PC-3 (cell line): ENCODE measurements at regions not wholly inside any gene's neighbourhood (a gene's known extent, or its start where the extent isn't known, plus 50 kb on each side); places are given as distances from the start of the nearest gene placed in this dataset.

Experiments
- EZH2 ChIP-seq: fragments of 300-600 bp; sonication (generic); IDR thresholded peaks from one replicate; pipeline ENCODE4 v1.6.1; 2017; ENCODE audit warnings: antibody characterized with exemption, mild to moderate bottlenecking, low read length; ENCODE audit not compliant: unreplicated experiment
- EZH2phosphoT487 ChIP-seq: fragments of 300-600 bp; sonication (generic); IDR thresholded peaks from 2 replicates; pipeline ENCODE4 v1.6.1; 2018; ENCODE audit warnings: mild to moderate bottlenecking, antibody characterized with exemption, low read length, borderline replicate concordance
- TF ChIP-seq, protein P1 (sequence below): fragments of 300-600 bp; sonication (generic); conservative IDR thresholded peaks from 2 replicates; pipeline ENCODE4 v1.5.1; 2017; ENCODE audit warnings: antibody characterized with exemption, low read depth, mild to moderate bottlenecking, low read length

- TF ChIP-seq, protein P1, sequence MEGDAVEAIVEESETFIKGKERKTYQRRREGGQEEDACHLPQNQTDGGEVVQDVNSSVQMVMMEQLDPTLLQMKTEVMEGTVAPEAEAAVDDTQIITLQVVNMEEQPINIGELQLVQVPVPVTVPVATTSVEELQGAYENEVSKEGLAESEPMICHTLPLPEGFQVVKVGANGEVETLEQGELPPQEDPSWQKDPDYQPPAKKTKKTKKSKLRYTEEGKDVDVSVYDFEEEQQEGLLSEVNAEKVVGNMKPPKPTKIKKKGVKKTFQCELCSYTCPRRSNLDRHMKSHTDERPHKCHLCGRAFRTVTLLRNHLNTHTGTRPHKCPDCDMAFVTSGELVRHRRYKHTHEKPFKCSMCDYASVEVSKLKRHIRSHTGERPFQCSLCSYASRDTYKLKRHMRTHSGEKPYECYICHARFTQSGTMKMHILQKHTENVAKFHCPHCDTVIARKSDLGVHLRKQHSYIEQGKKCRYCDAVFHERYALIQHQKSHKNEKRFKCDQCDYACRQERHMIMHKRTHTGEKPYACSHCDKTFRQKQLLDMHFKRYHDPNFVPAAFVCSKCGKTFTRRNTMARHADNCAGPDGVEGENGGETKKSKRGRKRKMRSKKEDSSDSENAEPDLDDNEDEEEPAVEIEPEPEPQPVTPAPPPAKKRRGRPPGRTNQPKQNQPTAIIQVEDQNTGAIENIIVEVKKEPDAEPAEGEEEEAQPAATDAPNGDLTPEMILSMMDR = no peak
- TF ChIP-seq EZH2 (no peak), EZH2phosphoT487 (no peak)
Measured at GRCh38 chr4:72933029-72933428, 136.5 kb downstream of the COX18 start.
